ENCODE measurements at regions not wholly inside any gene's neighbourhood (a gene's known extent, or its start where the extent isn't known, plus 50 kb on each side); places are given as distances from the start of the nearest gene placed in this dataset.

DNA sequence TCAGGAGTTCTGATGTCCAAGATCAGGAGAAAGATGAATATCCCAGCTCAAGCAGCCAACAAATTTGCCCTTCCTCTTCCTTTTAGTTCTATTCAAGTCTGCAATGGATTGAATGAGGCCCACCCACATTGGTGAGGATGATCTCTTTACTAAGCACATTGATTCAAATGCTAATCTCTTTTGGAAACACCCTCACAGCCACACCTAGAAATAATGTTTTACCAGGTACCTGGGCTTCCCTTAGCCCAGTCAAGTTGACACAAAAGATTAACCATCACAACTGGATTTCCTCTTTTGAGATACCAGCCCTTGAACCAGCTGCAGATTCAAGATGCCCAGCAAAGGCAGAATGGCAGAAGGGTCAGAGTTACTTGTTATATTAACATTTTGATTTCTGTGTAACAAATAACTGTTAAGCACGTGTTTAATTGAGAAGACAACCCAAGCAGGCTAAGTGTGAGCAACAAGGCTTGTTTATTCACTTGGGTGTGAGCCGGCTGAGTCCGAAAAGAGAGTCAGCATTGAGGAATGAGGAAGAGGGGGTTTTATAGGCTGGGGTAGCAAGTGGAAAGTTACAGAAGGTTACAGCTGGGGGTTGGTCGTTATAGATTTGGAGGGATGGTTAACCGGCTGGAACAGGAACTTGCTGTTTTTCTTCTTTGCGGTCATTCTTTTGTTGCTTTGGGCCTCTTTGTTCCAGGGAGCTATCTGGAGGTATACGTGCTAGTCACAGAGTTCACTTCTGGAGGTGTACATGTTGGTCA lies 180.3 kb downstream of the EMP1 start:
- no peak for DNase-seq

GRCh38 chr12:13375583-13376345 lies 179.2 kb downstream of the EMP1 start:
- DNase-seq, result no peak

GRCh38 chr12:13374793-13375192 lies 178.3 kb downstream of the EMP1 start:
- DNase-seq, result no peak

DNA sequence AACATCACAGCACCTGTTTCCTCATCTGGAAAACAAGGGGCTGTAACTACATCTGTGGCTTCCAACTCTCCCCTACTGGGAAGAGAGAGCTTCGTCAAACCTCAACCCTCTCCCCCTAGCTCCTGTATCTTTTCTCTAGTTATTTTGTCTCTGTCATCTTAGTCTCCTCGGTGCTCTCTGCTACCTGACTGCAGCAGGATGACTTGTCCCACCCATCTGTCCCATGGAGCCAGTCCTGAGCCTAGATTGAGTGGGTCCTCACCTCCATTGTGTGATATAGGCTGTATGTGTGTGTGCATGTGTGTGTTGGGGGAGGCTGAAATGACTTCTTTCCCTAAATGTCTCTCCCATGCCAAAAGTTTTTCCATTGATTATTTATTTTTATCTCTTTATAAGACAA lies 177.3 kb downstream of the EMP1 start:
- DNase-seq, result no peak

DNA sequence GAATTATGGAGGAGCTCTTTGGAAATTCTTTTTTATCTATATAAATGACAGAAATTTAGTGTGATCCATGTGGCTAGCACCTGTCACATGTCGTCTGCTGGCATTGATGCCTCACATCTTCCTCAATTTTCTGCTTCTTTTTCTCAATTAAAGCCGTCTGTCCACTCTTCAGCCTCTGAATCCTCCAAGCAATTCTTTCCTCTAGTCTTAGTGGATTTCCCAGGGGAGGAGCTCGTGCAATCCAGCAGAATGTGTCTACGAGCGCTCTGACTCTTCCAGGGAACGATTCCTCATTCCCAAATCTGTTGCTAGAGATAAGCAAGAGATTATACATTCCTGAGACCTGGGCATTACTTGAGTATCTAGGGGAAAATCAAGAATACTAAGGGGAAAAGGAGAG lies 176.6 kb downstream of the EMP1 start:
- no peak for DNase-seq

DNA sequence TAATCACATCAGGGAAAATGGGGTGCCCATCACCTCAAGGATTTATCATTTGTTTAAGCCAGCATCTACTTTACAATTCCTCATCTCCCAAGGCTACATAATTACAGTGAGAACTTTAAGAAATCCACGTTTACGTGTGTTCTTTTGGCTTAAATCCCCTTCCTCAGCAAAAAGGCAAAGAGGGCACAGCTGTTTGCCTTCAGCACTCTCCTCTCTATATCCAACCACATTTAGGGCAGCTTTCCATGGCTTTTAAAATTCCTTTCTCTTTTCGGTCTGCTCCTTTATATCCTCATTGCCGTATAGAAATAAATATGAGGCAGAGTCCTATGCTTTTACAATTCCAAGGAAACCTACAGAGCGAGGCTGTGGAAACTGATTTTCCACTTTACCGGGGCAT lies 175.9 kb downstream of the EMP1 start:
- DNase-seq, result no peak

DNA sequence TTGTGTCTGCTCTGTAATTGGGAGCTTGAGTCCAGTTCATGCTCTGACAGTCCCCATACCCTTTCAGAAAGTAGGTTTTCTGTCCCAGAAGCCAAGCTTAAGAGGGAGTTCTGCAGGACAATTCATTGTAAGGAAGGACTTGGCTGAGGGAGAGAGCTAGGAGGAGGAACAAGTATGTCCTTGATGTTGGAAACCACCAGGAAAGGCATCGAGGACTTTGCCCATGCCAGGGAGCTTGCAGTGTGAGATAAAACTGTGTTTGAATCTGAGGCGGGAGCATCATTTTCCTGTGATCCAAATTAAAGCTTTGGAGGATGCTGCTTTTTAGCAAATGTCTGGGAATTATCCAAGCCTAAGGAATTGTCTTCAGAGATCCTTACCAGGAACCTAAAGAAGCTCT lies 175.3 kb downstream of the EMP1 start:
- no peak for DNase-seq

GRCh38 chr12:13371367-13371766 lies 174.8 kb downstream of the EMP1 start:
- no peak for DNase-seq

GRCh38 chr12:13369474-13370056 lies 173.0 kb downstream of the EMP1 start:
- DNase-seq, result no peak

GRCh38 chr12:13368971-13369370 lies 172.4 kb downstream of the EMP1 start:
- no peak for DNase-seq

GRCh38 chr12:13368431-13368830 lies 171.9 kb downstream of the EMP1 start:
- DNase-seq, result no peak

DNA sequence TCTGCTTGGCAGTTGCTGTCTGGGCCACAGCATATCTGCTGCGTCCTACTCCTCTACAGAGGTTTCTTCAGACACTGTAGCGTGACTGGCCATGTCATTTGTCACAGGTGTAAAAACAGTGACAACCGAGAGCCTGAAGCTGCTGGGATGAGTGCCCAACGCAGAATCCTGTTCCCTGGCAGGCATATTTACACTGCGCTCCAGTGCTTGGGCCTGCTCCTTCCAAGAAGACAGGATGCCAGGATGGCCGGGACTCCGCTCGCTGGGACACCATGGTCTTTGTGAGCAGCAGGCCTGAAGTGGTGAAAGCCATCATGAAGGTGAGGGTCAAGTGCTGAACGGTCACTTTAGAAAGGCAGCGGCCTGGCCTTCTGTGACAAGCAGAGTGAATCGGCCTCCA lies 171.4 kb downstream of the EMP1 start:
- no peak for DNase-seq

GRCh38 chr12:13365748-13366366 lies 169.3 kb downstream of the EMP1 start:
- DNase-seq, result no peak

DNA sequence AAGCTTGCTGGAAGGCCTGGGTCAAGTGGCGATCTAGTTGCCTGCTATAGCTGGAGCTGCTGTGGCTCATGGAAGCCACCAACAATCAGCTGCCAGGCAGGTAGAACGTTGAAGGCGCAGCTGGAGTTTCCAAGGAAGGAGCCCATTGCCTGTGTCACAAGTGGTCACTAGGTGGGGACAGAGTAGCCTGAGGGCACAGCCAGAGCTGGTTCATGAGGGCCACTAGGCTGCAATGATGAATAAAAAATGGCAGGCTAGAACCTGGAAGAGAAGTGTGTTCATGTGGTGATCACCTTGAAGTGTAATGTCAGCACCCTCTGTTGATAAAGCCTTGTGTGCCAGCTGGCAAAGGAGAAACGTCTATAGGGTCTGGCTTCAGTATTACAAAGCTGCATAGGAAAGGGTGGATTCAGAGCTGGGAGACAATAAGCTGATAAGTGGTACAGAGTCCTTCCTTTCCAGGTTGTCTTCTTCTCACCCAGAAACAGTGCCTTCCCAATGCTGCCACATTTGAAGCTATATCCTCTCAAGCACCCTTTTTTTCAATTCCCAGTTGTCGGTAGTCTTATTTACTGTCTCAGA lies 165.8 kb downstream of the EMP1 start:
- peak in 2 of 5 experiments; percentile 9 to 42 for DNase-seq

DNA sequence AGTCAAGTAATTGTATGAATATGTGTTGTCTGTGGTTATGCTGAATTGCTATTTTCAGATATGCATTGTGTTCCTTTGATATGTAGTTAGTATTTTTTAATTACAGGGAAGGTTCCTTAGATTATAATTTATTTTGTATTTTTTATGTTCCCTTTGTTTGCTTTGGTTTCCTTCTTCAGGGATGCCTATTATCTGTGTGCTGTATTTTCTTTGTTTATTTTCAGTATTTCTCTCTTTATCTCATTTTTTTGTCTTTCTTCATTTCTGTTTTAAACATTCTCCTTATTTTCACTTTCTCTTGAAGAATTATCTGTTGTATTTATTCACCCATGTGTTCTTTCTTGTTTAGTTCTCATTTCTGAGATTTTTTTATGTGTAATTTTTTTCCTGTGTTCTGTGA lies 163.1 kb downstream of the EMP1 start:
- DNase-seq, result no peak

- no peak for DNase-seq
Observed at GRCh38 chr12:13358391-13358905, 161.9 kb downstream of the EMP1 start.

DNA sequence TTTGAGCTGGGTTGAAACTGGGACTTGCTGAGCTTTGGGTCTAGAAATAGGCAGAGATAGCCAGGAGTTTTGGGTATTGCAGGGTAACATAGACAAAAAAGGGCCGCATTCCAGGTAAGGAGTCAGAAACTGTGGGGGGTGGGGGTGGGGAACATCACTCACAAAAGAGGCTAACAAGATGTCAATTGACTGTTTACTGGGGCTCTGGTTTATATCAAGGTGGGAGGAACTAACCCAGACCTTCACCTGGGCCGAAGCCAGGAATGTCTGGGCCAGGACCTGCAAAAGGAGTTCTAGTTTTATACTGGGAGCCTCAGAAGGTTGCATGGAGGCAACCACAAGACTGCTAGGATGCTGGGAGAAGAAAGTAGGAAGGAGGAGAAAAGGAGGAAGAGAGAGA lies 154.4 kb downstream of the EMP1 start:
- no peak for DNase-seq

GRCh38 chr12:13350381-13350780 lies 153.9 kb downstream of the EMP1 start:
- DNase-seq, result no peak

- no peak for DNase-seq
Observed at GRCh38 chr12:13348464-13348863, 151.9 kb downstream of the EMP1 start.

GRCh38 chr12:13347241-13348043 lies 150.9 kb downstream of the EMP1 start:
- peak in 1 of 5 experiments; percentile 23 for DNase-seq

- DNase-seq, result no peak
Observed at GRCh38 chr12:13345722-13346121, 149.2 kb downstream of the EMP1 start.

DNA sequence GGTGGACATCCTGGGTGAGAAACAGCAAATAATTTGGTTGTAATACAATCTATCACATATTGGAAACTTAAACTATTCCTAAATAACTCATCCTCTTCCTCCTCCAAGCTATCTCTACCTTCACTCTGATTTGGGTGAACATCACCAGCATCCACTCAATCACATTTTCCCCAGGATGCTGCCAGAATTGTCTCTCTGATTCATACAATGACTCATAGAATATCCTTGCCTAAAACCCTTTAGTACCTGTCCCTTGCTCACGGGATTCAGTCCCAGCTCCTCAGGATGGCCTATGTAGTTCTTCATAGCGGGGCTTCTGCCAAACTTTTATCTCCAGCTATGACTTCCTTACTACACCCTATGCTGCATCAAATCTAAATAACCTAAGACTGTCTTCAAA lies 146.8 kb downstream of the EMP1 start:
- no peak for DNase-seq
